PC-3 (cell line): ENCODE measurements at regions not wholly inside any gene's neighbourhood (a gene's known extent, or its start where the extent isn't known, plus 50 kb on each side); places are given as distances from the start of the nearest gene placed in this dataset.

Source experiments
- EZH2 ChIP-seq: fragments of 300-600 bp; sonication (generic); IDR thresholded peaks from one replicate; pipeline ENCODE4 v1.6.1; 2017; ENCODE audit warnings: antibody characterized with exemption, mild to moderate bottlenecking, low read length; ENCODE audit not compliant: unreplicated experiment
- EZH2phosphoT487 ChIP-seq: fragments of 300-600 bp; sonication (generic); IDR thresholded peaks from 2 replicates; pipeline ENCODE4 v1.6.1; 2018; ENCODE audit warnings: mild to moderate bottlenecking, antibody characterized with exemption, low read length, borderline replicate concordance
- TF ChIP-seq, protein P1 (sequence below): fragments of 300-600 bp; sonication (generic); conservative IDR thresholded peaks from 2 replicates; pipeline ENCODE4 v1.5.1; 2017; ENCODE audit warnings: antibody characterized with exemption, low read depth, mild to moderate bottlenecking, low read length

DNA sequence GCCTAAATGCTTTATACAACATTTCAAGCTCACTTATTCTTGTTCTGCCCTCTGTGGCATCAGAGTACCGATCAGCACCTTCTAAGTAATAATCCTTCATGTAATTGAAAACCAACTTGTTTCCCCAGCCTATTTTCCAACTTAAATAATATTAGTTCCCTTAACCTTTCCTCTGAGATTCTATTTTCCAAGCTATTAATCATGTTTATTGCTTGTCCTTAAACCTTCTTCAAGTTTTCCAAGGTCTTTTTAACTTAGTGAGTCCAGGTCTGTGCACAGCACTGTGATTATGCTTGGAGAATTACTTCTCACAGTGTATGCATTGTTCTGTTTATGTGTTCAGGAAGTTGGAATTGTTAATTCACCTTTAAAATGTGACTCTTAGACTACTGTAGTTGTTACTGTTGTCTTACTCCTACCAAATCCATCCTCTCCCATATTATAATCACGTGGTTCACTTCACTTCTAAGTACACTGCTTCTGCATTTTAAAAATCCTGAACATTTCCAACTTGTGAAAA lies 1039.3 kb upstream of the FOXG1 start:
- TF ChIP-seq, protein P1, sequence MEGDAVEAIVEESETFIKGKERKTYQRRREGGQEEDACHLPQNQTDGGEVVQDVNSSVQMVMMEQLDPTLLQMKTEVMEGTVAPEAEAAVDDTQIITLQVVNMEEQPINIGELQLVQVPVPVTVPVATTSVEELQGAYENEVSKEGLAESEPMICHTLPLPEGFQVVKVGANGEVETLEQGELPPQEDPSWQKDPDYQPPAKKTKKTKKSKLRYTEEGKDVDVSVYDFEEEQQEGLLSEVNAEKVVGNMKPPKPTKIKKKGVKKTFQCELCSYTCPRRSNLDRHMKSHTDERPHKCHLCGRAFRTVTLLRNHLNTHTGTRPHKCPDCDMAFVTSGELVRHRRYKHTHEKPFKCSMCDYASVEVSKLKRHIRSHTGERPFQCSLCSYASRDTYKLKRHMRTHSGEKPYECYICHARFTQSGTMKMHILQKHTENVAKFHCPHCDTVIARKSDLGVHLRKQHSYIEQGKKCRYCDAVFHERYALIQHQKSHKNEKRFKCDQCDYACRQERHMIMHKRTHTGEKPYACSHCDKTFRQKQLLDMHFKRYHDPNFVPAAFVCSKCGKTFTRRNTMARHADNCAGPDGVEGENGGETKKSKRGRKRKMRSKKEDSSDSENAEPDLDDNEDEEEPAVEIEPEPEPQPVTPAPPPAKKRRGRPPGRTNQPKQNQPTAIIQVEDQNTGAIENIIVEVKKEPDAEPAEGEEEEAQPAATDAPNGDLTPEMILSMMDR = no peak
- TF ChIP-seq EZH2phosphoT487 (no peak), EZH2 (no peak)
